H9 (cell line): ENCODE measurements at regions not wholly inside any gene's neighbourhood (a gene's known extent, or its start where the extent isn't known, plus 50 kb on each side); places are given as distances from the start of the nearest gene placed in this dataset.

Experiments
- DNase-seq: peaks from one replicate; pipeline ENCODE4 v3.0.0-alpha.2; 2017
- H2AFZ ChIP-seq: one replicate; pipeline ENCODE4 v1.6.1; 2013; ENCODE audit warnings: mild to moderate bottlenecking, low read length, control low read depth, moderate library complexity
- H2AK5ac ChIP-seq: 2 replicates; pipeline ENCODE4 v1.6.1; 2013; ENCODE audit warnings: low read length, control low read depth, mixed read lengths; ENCODE audit not compliant: insufficient read length
- H2BK120ac ChIP-seq: one replicate; pipeline ENCODE4 v1.6.1; 2013; ENCODE audit warnings: low read depth, mild to moderate bottlenecking, low read length, control low read depth, inconsistent platforms; ENCODE audit not compliant: poor library complexity, severe bottlenecking
- H2BK12ac ChIP-seq: 2 replicates; pipeline ENCODE4 v1.6.1; 2013; ENCODE audit warnings: low read length, control low read depth, mixed read lengths, low read depth; ENCODE audit not compliant: insufficient read length
- H2BK15ac ChIP-seq: 2 replicates; pipeline ENCODE4 v1.6.1; 2013; ENCODE audit warnings: low read depth, low read length, control low read depth
- H2BK20ac ChIP-seq: one replicate; pipeline ENCODE4 v1.6.1; 2013; ENCODE audit warnings: low read depth, mild to moderate bottlenecking, low read length, control low read depth, inconsistent platforms; ENCODE audit not compliant: poor library complexity, severe bottlenecking
- H2BK5ac ChIP-seq: 2 replicates; pipeline ENCODE4 v1.6.1; 2013; ENCODE audit warnings: low read length, control low read depth, mixed read lengths; ENCODE audit not compliant: insufficient read length
- H3K14ac ChIP-seq: 2 replicates; pipeline ENCODE4 v1.6.1; 2013; ENCODE audit warnings: low read length, control low read depth; ENCODE audit not compliant: insufficient read depth
- H3K18ac ChIP-seq: 2 replicates; pipeline ENCODE4 v1.6.1; 2013; ENCODE audit warnings: low read depth, mild to moderate bottlenecking, mixed read lengths, low read length, control low read depth; ENCODE audit not compliant: insufficient read length
- H3K23ac ChIP-seq: 2 replicates; pipeline ENCODE4 v1.6.1; 2013; ENCODE audit warnings: low read length, control low read depth, mixed read lengths, low read depth; ENCODE audit not compliant: insufficient read length
- H3K23me2 ChIP-seq: 2 replicates; pipeline ENCODE4 v1.6.1; 2013; ENCODE audit warnings: low read depth, mild to moderate bottlenecking, mixed read lengths, low read length, control low read depth; ENCODE audit not compliant: insufficient read length, poor library complexity, severe bottlenecking
- H3K27ac ChIP-seq: 2 replicates; pipeline ENCODE4 v1.5.1; 2013; ENCODE audit warnings: low read length, control low read depth, mixed read lengths, low read depth; ENCODE audit not compliant: insufficient read length
- H3K27me3 ChIP-seq: 2 replicates; pipeline ENCODE4 v1.6.1; 2013; ENCODE audit warnings: low read length, control low read depth, inconsistent platforms; ENCODE audit not compliant: insufficient read depth
- H3K4ac ChIP-seq: 2 replicates; pipeline ENCODE4 v1.6.1; 2013; ENCODE audit warnings: low read depth, mild to moderate bottlenecking, control low read depth, inconsistent platforms, low read length, moderate library complexity
- H3K4me1 ChIP-seq: 2 replicates; pipeline ENCODE4 v1.6.1; 2013; ENCODE audit warnings: low read length, control low read depth, inconsistent platforms; ENCODE audit not compliant: insufficient read depth
- H3K4me2 ChIP-seq: 2 replicates; pipeline ENCODE4 v1.6.1; 2013; ENCODE audit warnings: low read length, control low read depth, mixed read lengths; ENCODE audit not compliant: insufficient read length, insufficient read depth
- H3K56ac ChIP-seq: 2 replicates; pipeline ENCODE4 v1.6.1; 2013; ENCODE audit warnings: low read depth, mild to moderate bottlenecking, mixed read lengths, low read length, control low read depth; ENCODE audit not compliant: insufficient read length
- H3K79me1 ChIP-seq: 2 replicates; pipeline ENCODE4 v1.6.1; 2013; ENCODE audit warnings: low read depth, mild to moderate bottlenecking, moderate library complexity, low read length, control low read depth, inconsistent platforms; ENCODE audit not compliant: insufficient read depth, poor library complexity, severe bottlenecking
- H3K79me2 ChIP-seq: 2 replicates; pipeline ENCODE4 v1.6.1; 2013; ENCODE audit warnings: low read length, control low read depth, inconsistent platforms; ENCODE audit not compliant: insufficient read depth
- H3K9ac ChIP-seq: 2 replicates; pipeline ENCODE4 v1.6.1; 2013; ENCODE audit warnings: low read length, control low read depth, mixed read lengths; ENCODE audit not compliant: insufficient read length; ENCODE audit errors: extremely low read depth
- H3K9me3 ChIP-seq: one replicate; pipeline ENCODE4 v1.6.1; 2013; ENCODE audit warnings: low read depth, low read length, inconsistent platforms; ENCODE audit not compliant: control insufficient read depth
- H3T11ph ChIP-seq: one replicate; pipeline ENCODE4 v1.6.1; 2013; ENCODE audit warnings: mild to moderate bottlenecking, low read length, control low read depth, inconsistent platforms
- H4K20me1 ChIP-seq: one replicate; pipeline ENCODE4 v1.6.1; 2013; ENCODE audit not compliant: control insufficient read depth, insufficient read length, insufficient read depth
- H4K5ac ChIP-seq: 2 replicates; pipeline ENCODE4 v1.6.1; 2013; ENCODE audit warnings: low read depth, mild to moderate bottlenecking, mixed read lengths, low read length, control low read depth; ENCODE audit not compliant: insufficient read length
- H4K8ac ChIP-seq: replicated peaks from 2 replicates; pipeline ENCODE4 v1.6.1; 2013; ENCODE audit warnings: low read length, control low read depth, mixed read lengths, low read depth; ENCODE audit not compliant: insufficient read length
- H4K91ac ChIP-seq: 2 replicates; pipeline ENCODE4 v1.6.1; 2013; ENCODE audit warnings: low read depth, mild to moderate bottlenecking, moderate library complexity, mixed read lengths, low read length, control low read depth; ENCODE audit not compliant: insufficient read length
- H3K27ac Mint-ChIP-seq, 3 experiments: 2 replicates in 2 of 3; 3 replicates in 1 of 3; pipeline ENCODE4 v1.8.0; 2020 to 2021; ENCODE audit warnings: mixed read lengths in 3 of 3, mild to moderate bottlenecking in 1 of 3, moderate library complexity in 1 of 3
- H3K27me3 Mint-ChIP-seq: 2 replicates; pipeline ENCODE4 v1.8.0; 2021; ENCODE audit warnings: low read depth, mild to moderate bottlenecking, moderate library complexity, mixed read lengths
- H3K36me3 Mint-ChIP-seq, 3 experiments: 2 replicates in 2 of 3; 3 replicates in 1 of 3; pipeline ENCODE4 v1.8.0; 2020 to 2021; ENCODE audit warnings: low read depth in 3 of 3, mixed read lengths in 3 of 3; ENCODE audit not compliant: insufficient read depth in 1 of 3
- H3K4me1 Mint-ChIP-seq, 2 experiments: 2 replicates each; pipeline ENCODE4 v1.8.0; 2020; ENCODE audit warnings: mixed read lengths in 2 of 2
- H3K4me3 Mint-ChIP-seq, 2 experiments: 2 replicates in 1 of 2; 3 replicates in 1 of 2; pipeline ENCODE4 v1.8.0; 2020 to 2021; ENCODE audit warnings: mild to moderate bottlenecking in 2 of 2, mixed read lengths in 2 of 2, moderate library complexity in 1 of 2
- H3K9me3 Mint-ChIP-seq, 2 experiments: 2 replicates in 1 of 2; 3 replicates in 1 of 2; pipeline ENCODE4 v1.8.0; 2020; ENCODE audit warnings: mild to moderate bottlenecking in 2 of 2, mixed read lengths in 2 of 2, moderate library complexity in 1 of 2
- CTCF ChIP-seq: fragments of 200-600 bp; sonication (generic); conservative IDR thresholded peaks from 3 replicates; pipeline ENCODE4 v1.8.0; 2021; ENCODE audit warnings: antibody characterized with exemption, mild to moderate bottlenecking
- WGBS: extraction: QIAGEN DNeasy Blood & Tissue Kit; methylation state at CpG from one replicate; pipeline ENCODE4 v1.1.7; 2013; ENCODE audit warnings: missing lambda C conversion rate, low lambda C conversion rate, mixed read lengths; ENCODE audit not compliant: insufficient read length; ENCODE audit errors: extremely low coverage; 5-methylcytosine and 5-hydroxymethylcytosine counted together

GRCh38 chr1:213585402-213585801, 402.4 kb upstream of the PROX1 start:
- TF ChIP-seq CTCF, result no peak
- Histone ChIP-seq H2BK20ac (no peak overlapping the region), H2BK15ac (no peak overlapping the region), H4K8ac (no peak overlapping the region), H4K91ac (no peak overlapping the region), H2BK12ac (no peak overlapping the region), H3K18ac (no peak overlapping the region), H3K23ac (no peak overlapping the region), H3K79me1 (no peaks in the 10 kb centered on the region), H4K20me1 (no peaks in the 10 kb centered on the region), H2BK5ac (no peak overlapping the region), H3K4me1 (no peaks in the 10 kb centered on the region), H3K27ac (no peak overlapping the region), H3K4me2 (no peak overlapping the region), H3T11ph (no peak overlapping the region), H3K56ac (no peak overlapping the region), H2AFZ (no peak overlapping the region), H3K79me2 (no peaks in the 10 kb centered on the region), H4K5ac (no peak overlapping the region), H3K9me3 (no peaks in the 10 kb centered on the region), H2BK120ac (no peak overlapping the region), H3K4ac (no peak overlapping the region), H2AK5ac (no peak overlapping the region), H3K23me2 (no peaks in the 10 kb centered on the region), H3K14ac (no peak overlapping the region), H3K9ac (no peak overlapping the region), H3K27me3 (no peaks in the 10 kb centered on the region)
- no peak overlapping the region; a peak in 1 of 7 replicates for H3K27ac Mint-ChIP-seq
- H3K4me1 Mint-ChIP-seq, result no peaks in the 10 kb centered on the region
- H3K36me3 Mint-ChIP-seq, result no peaks in the 10 kb centered on the region
- WGBS, result no CpG with 5 or more reads among the region's 2 CpGs
- DNase-seq, result no peak
- H3K27me3 Mint-ChIP-seq, result peaks cover 2% of the 10 kb centered on the region; the same call in 1 of the 2 replicates
- no peaks in the 10 kb centered on the region for H3K9me3 Mint-ChIP-seq
- H3K4me3 Mint-ChIP-seq, result no peak overlapping the region
